GM19351 (cell line): ENCODE measurements at regions not wholly inside any gene's neighbourhood (a gene's known extent, or its start where the extent isn't known, plus 50 kb on each side); places are given as distances from the start of the nearest gene placed in this dataset.
"Not testable (repeated sequence)": the region's sequence is repeated elsewhere in the genome, so short reads cannot be mapped to it uniquely, and the experiment has no call there.

Source experiments
- ATAC-seq: cut with Tn5 transposase; IDR thresholded peaks from one replicate; pipeline ENCODE4 v1.9.1; 2021; ENCODE audit warnings: mild to moderate bottlenecking, moderate library complexity; ENCODE audit not compliant: unreplicated experiment

DNA sequence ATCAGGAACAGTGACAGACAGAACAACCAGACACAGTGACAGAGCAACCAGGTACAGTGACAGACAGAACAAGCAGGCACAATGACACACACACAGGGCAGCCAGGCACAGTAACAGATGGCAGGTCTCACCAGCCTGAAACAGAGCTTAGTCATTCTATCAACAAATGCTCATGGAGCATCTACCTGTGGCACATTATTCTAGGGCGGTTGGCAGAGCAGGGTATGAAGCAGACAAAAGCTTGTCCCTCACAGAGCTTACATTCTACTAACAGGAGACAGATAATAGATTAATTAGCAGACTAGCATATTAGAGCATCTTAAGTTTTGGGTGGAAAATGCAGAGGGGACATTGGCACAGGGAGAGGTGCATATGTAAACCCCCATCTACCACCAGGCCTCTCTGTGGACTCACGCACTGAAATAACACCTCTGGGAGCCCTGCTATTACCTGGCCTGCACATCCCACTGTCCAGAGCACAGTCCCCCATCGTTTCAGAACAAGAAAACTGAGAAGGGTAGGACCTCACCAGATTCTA is 64.1 kb upstream of the RAB6C start:
- no peak for ATAC-seq

- ATAC-seq, result no peak
Measured at GRCh38 chr2:129918604-129919003, 60.9 kb upstream of the RAB6C start.

DNA sequence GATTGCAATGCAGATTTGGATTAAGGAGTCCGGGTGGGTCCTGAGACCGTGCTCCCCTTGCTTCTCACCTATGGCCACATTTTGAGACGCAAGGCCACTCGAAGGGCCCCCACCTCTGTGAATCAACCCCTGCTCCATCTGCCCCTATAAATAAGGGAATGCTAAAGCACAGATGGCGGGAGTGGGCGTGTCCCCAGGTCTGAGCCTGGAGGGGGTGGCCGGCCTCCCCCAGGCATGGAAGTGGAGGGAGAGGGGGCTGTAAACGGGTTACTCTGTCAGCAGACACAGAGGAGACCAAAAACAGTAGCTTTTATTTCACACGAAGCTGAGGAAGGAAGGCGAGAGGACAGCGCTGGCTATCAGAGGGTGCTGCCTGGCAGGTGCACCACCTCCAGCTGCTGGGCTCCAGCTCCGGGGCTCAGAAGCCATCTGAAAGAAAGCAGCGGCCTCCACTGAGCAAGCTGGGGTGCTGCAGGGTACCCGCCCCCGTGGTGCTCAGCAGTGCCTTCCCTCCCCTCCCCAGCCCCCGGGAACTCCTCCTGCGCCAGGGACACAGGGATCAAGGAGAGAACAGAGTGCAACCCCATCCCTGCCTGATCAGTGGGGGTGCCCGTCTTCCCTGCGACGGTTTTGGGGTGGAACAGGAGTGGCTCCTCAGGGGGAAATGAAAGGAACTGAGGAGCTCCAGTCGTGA is 56.7 kb upstream of the RAB6C start:
- ATAC-seq, result no peak

- no peak for ATAC-seq
Measured at GRCh38 chr2:129923265-129924091, 56.0 kb upstream of the RAB6C start.

GRCh38 chr2:129924115-129924514 is 55.4 kb upstream of the RAB6C start:
- not testable (repeated sequence) for ATAC-seq

GRCh38 chr2:129925381-129925780 is 54.1 kb upstream of the RAB6C start:
- no peak for ATAC-seq

DNA sequence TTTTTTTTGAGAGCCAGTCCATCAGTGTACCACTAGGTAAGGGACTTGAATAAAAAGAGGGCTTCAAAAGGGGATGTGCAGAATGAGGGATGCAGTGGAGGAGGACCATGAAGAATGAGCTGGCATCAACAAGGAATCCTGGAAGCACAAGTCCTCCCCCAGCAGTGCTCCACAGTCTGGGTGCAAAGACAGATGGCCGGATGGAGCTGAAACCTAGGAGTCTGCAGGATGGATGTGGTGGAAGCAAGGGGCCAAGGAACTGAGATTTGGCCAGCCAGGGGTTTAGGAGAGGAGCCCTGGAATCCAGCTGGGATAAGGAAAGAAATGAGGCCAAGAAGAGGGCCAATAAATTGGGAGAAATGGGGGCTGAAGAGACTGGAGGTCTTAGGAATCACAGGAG is 51.8 kb upstream of the RAB6C start:
- no peak for ATAC-seq

GRCh38 chr2:129929321-129930290 is 49.9 kb upstream of the RAB6C start:
- ATAC-seq, result no peak
